Suprapubic skin (tissue), 4 donors: ENCODE measurements at regions not wholly inside any gene's neighbourhood (a gene's known extent, or its start where the extent isn't known, plus 50 kb on each side); places are given as distances from the start of the nearest gene placed in this dataset.

ENCODE experiments used
- CTCF ChIP-seq, 2 donors: fragments of 200-600 bp in 1 of 2; fragments of 450-650 bp in 1 of 2; sonication (generic) in 1 of 2; IDR thresholded peaks; one replicate each; pipeline ENCODE4 v1.5.1; 2016 to 2019; ENCODE audit warnings: antibody characterized with exemption in 2 of 2, mild to moderate bottlenecking in 1 of 2, moderate library complexity in 1 of 2
- POLR2A ChIP-seq, 2 donors: fragments of 450-650 bp; IDR thresholded peaks; one replicate each; pipeline ENCODE4 v1.6.1; 2017; ENCODE audit warnings: antibody characterized with exemption in 2 of 2, mild to moderate bottlenecking in 2 of 2, moderate library complexity in 2 of 2
- POLR2AphosphoS5 ChIP-seq, 3 donors: sonication (generic); formaldehyde crosslinking; IDR thresholded peaks; one replicate each; pipeline ENCODE4 v1.6.1; 2017; ENCODE audit warnings: antibody characterized with exemption in 3 of 3

DNA sequence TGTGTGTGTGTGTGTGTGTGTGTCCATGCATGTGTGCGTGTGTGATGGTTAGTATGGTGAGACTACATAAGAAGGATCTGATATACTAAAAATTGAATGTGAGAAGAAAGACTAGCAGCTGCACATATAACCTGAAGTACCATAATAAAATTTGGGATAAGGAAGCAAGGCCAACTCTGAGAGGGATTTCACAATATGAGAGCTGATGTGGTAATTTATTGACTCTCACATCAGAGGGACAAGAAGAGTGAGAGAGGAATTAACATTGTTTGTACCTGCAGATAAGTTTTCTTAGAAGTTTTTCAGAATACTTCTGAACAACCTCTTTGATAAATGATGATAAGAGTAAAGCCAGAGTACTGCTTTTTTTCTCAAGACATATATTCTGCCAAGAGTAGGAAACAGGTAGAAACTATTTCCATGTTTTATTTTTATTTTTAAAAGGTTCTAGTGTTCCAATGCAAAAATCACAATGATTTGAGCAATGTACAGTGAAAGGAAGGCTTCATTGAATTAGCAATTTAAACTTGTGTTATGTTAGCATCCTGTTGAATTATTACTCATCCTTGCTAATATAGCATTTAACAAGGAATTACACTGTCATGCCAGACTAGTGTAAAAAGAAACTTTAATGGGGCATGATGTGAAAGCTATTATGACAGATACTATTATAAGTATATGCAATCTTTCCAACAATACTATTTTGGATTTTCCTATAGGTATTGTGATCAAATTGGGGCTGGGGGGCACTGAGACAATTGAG lies 415.5 kb upstream of the ARPP21 start:
- no peak for TF ChIP-seq POLR2A (IDR thresholded peaks at IDR 0.05)
- no peak for TF ChIP-seq CTCF (IDR thresholded peaks at IDR 0.05)
- TF ChIP-seq POLR2AphosphoS5 (IDR thresholded peaks at IDR 0.05), result no peak
